Endothelial cell of umbilical vein (primary cell): ENCODE measurements at regions not wholly inside any gene's neighbourhood (a gene's known extent, or its start where the extent isn't known, plus 50 kb on each side); places are given as distances from the start of the nearest gene placed in this dataset.

Experiments used
- EZH2 ChIP-seq: IDR thresholded peaks from 2 replicates; pipeline ENCODE4 v1.6.1; 2012; ENCODE audit warnings: borderline replicate concordance, low read depth, mild to moderate bottlenecking, moderate library complexity, low read length, inconsistent platforms; ENCODE audit not compliant: severe bottlenecking
- FOS ChIP-seq: IDR thresholded peaks from 2 replicates; pipeline ENCODE4 v1.6.1; 2011; ENCODE audit warnings: mild to moderate bottlenecking, low read length, moderate library complexity, borderline replicate concordance; ENCODE audit not compliant: insufficient read depth
- JUN ChIP-seq: IDR thresholded peaks from 2 replicates; pipeline ENCODE4 v1.6.1; 2011; ENCODE audit warnings: borderline replicate concordance, low read depth; ENCODE audit not compliant: insufficient read length, insufficient read depth
- MYC ChIP-seq: IDR thresholded peaks from one replicate; pipeline ENCODE4 v1.6.1; 2011; ENCODE audit warnings: mild to moderate bottlenecking, low read depth, low read length
- POLR2A ChIP-seq: IDR thresholded peaks from 2 replicates; pipeline ENCODE4 v1.6.1; 2012; ENCODE audit warnings: low read depth, mild to moderate bottlenecking, control low read depth, low read length
- POLR2AphosphoS5 ChIP-seq: IDR thresholded peaks from 2 replicates; pipeline ENCODE4 v1.6.1; 2012; ENCODE audit warnings: low read depth, mild to moderate bottlenecking, control low read depth, low read length, moderate library complexity; ENCODE audit not compliant: insufficient read depth
- TF ChIP-seq, protein P1 (sequence below), 2 donors: IDR thresholded peaks; 1 replicate in 1 of 2; 2 replicates in 1 of 2; pipeline ENCODE4 v1.5.1; 2011; ENCODE audit warnings: low read length in 2 of 2, mild to moderate bottlenecking in 2 of 2, moderate library complexity in 2 of 2, control low read depth in 1 of 2, inconsistent platforms in 1 of 2, low read depth in 1 of 2; ENCODE audit not compliant: insufficient read depth in 1 of 2; ENCODE audit errors: extremely low read depth in 1 of 2
- TF ChIP-seq, protein P2 (sequence below): IDR thresholded peaks from 2 replicates; pipeline ENCODE4 v1.6.1; 2011; ENCODE audit not compliant: insufficient read depth, insufficient read length

DNA sequence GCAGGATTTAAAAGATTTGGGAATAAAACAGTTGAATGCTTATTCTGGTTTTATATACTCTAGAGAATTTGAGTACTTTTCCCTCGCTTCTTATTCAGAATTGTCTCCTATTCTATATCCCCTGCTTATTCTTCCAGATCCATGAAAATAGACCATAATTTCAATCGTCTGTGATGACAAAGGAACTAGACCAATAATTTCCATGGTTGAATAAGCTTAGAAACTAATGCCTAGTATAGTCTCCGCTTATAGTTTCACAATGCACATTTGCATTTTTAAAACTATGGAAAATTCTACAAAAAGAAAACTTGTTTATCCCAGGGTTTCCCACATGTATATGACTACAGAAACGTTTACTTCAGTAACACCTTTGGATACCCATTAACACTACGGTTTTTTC is 247.4 kb upstream of the NR5A2 start:
- TF ChIP-seq POLR2A (no peak), POLR2AphosphoS5 (no peak), FOS (no peak), EZH2 (no peak), JUN (no peak), MYC (no peak)
- TF ChIP-seq, protein P1, sequence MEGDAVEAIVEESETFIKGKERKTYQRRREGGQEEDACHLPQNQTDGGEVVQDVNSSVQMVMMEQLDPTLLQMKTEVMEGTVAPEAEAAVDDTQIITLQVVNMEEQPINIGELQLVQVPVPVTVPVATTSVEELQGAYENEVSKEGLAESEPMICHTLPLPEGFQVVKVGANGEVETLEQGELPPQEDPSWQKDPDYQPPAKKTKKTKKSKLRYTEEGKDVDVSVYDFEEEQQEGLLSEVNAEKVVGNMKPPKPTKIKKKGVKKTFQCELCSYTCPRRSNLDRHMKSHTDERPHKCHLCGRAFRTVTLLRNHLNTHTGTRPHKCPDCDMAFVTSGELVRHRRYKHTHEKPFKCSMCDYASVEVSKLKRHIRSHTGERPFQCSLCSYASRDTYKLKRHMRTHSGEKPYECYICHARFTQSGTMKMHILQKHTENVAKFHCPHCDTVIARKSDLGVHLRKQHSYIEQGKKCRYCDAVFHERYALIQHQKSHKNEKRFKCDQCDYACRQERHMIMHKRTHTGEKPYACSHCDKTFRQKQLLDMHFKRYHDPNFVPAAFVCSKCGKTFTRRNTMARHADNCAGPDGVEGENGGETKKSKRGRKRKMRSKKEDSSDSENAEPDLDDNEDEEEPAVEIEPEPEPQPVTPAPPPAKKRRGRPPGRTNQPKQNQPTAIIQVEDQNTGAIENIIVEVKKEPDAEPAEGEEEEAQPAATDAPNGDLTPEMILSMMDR (IDR thresholded peaks at IDR 0.05; ENCODE audit: extremely low read depth in 1 of 2, insufficient read depth in 1 of 2, low read depth in 1 of 2, low read length in 2 of 2): no peak
- TF ChIP-seq, protein P2, sequence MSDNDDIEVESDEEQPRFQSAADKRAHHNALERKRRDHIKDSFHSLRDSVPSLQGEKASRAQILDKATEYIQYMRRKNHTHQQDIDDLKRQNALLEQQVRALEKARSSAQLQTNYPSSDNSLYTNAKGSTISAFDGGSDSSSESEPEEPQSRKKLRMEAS: no peak
